AG04450 (cell line): ENCODE measurements at regions not wholly inside any gene's neighbourhood (a gene's known extent, or its start where the extent isn't known, plus 50 kb on each side); places are given as distances from the start of the nearest gene placed in this dataset.

Experiments used
- CTCF ChIA-PET: fragments of 300-600, 350-600 bp; formaldehyde crosslinking; extraction: SDS; loops from one replicate; lab custom pipeline; 2022; ENCODE audit warnings: antibody characterized with exemption, inconsistent platforms; lab: Charles Lee
- POLR2A ChIA-PET: fragments of 350-600 bp; formaldehyde crosslinking; extraction: SDS; loops from one replicate; lab custom pipeline; 2021; ENCODE audit warnings: antibody characterized with exemption, inconsistent platforms; lab: Yijun Ruan, JAX
- DNase-seq: peaks from one replicate; pipeline ENCODE4 v3.0.0-alpha.2; 2011; ENCODE audit warnings: low read depth, low spot score
- H3K27ac ChIP-seq: one replicate; pipeline ENCODE4 v1.5.1; 2012; ENCODE audit warnings: low read depth, low read length, control low read depth
- H3K27me3 ChIP-seq: one replicate; pipeline ENCODE4 v1.6.0; 2012; ENCODE audit warnings: low read length; ENCODE audit not compliant: control insufficient read depth, insufficient read depth
- H3K4me3 ChIP-seq: 2 replicates; pipeline ENCODE4 v1.5.1; 2011; ENCODE audit warnings: mild to moderate bottlenecking, low read depth, low read length, control low read depth
- H3K9me3 ChIP-seq: 2 replicates; pipeline ENCODE4 v1.5.1; 2012; ENCODE audit warnings: low read length; ENCODE audit not compliant: control insufficient read depth, insufficient read depth
- TF ChIP-seq, protein P1 (sequence below): IDR thresholded peaks from 2 replicates; pipeline ENCODE4 v1.5.1; 2011; ENCODE audit warnings: low read depth, low read length, control low read depth, inconsistent platforms

DNA sequence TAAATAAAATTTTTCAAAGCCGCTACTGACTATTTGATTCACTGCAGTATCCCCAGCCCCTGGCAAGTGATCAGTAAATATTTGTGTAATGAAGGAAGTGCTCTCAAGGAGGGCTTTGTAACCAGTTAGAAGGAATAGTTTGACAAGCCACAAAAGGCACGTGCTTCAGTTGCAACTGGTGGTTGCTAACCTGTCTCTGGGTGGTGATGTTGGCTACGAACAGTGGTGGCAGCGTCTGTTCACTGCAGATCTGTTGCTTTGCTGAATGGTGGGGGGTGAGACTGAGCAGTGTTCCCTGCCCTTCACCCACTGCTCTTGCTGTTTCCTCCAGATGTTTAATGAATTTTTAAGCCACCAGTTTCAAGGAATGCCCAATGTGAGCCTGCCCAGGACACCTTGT, 73.9 kb upstream of the SIX2 start:
- DNase-seq: no peak
- Histone ChIP-seq H3K27ac (no peak overlapping the region), H3K9me3 (no peaks in the 10 kb centered on the region), H3K4me3 (no peak overlapping the region), H3K27me3 (peaks cover 11% of the 10 kb centered on the region)
- ChIA-PET POLR2A (no interaction called here), CTCF (no interaction called here)
- TF ChIP-seq, protein P1, sequence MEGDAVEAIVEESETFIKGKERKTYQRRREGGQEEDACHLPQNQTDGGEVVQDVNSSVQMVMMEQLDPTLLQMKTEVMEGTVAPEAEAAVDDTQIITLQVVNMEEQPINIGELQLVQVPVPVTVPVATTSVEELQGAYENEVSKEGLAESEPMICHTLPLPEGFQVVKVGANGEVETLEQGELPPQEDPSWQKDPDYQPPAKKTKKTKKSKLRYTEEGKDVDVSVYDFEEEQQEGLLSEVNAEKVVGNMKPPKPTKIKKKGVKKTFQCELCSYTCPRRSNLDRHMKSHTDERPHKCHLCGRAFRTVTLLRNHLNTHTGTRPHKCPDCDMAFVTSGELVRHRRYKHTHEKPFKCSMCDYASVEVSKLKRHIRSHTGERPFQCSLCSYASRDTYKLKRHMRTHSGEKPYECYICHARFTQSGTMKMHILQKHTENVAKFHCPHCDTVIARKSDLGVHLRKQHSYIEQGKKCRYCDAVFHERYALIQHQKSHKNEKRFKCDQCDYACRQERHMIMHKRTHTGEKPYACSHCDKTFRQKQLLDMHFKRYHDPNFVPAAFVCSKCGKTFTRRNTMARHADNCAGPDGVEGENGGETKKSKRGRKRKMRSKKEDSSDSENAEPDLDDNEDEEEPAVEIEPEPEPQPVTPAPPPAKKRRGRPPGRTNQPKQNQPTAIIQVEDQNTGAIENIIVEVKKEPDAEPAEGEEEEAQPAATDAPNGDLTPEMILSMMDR: no peak

DNA sequence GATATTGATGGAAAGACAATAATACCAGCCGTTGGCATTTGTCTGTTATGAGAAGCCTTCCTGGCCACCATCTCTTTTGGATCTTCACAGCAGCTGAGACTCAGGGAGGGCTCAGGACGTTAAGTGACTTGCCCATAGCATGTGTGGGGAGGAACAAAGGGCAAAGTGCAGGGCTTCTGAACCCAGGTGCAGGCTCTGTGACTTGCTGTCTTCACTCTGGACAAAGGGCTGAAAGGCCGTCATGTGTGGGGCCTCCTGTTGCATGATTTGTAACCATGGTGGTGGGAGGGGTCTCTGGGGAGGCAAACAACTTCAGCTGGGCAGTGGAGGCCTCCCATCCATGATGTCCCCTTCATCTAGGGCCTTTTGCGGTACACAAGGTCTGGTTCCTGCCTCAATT, 65.5 kb upstream of the SIX2 start:
- Histone ChIP-seq H3K9me3 (peaks cover 3% of the 10 kb centered on the region; the same call in 1 of the 2 replicates), H3K4me3 (no peak overlapping the region), H3K27ac (no peak overlapping the region), H3K27me3 (peaks cover 28% of the 10 kb centered on the region)
- TF ChIP-seq, protein P1: no peak
- no peak for DNase-seq
- ChIA-PET POLR2A (no interaction called here), CTCF (no interaction called here)

DNA sequence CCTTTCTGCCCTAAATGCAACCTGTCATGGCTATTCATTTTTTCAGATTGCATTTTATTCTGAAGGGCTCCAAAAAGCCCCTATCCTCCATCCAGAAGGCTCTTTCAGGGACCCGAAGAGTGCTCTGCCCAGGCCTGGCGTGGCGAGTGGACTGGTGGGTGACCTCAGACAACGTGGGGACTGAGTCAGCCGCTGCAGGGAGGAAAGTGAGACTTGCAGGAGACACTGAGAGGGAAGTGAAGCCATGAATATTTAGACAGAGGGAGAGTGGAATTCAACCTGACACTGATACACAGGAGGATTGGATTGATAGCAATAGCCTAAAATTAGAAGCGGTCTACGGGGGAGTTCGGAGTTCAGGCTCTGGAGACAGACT, 63.6 kb upstream of the SIX2 start:
- Histone ChIP-seq H3K27me3 (peaks cover 40% of the 10 kb centered on the region), H3K4me3 (no peak overlapping the region), H3K9me3 (peaks cover 3% of the 10 kb centered on the region; the same call in 1 of the 2 replicates), H3K27ac (no peak overlapping the region)
- POLR2A ChIA-PET: no interaction called here
- CTCF ChIA-PET: no interaction called here
- DNase-seq: no peak
- TF ChIP-seq, protein P1: no peak

DNA sequence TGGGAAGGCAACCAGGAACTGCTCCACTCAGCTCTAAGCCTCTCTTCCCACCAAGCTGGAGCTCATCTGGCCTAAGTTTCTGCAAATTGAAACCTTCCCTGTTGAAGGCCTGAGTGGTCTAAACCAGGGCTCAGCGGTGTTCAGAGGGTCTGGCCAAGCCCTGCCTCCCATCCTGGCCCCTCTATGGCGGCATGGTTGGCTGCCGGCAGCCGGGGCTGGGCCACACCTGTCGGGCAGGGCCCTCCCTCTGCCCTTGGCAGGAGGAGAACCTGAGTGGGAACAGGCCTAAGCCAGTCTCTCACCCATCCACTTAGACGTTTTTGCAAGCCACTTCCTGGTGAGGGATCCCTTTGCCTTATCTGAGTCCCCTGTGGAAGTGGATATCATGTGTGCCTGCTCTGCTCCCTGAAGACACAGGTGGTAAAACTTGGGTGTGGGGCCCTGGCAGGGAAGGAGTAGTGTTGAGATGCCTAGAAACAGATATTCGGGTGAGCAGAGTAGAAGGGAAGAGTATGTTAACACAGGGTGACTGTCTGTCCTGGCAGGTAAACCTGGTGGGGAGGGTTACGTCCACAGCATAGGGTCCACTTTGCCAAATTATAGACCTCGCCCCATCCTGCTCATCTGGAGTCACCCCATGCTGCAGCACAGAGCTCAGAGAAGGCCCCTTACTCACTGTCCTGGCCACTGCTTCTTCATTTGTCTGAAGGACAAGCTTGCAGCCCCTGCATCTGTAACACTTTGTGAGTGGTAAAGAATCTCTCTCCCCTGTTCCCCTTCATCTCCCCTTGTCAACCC, 63.0 kb upstream of the SIX2 start:
- Histone ChIP-seq H3K27me3 (peaks cover 46% of the 10 kb centered on the region), H3K4me3 (no peak overlapping the region), H3K27ac (no peak overlapping the region), H3K9me3 (peaks cover 3% of the 10 kb centered on the region; the same call in 1 of the 2 replicates)
- TF ChIP-seq, protein P1: no peak
- ChIA-PET POLR2A (no interaction called here), CTCF (no interaction called here)
- DNase-seq: no peak

DNA sequence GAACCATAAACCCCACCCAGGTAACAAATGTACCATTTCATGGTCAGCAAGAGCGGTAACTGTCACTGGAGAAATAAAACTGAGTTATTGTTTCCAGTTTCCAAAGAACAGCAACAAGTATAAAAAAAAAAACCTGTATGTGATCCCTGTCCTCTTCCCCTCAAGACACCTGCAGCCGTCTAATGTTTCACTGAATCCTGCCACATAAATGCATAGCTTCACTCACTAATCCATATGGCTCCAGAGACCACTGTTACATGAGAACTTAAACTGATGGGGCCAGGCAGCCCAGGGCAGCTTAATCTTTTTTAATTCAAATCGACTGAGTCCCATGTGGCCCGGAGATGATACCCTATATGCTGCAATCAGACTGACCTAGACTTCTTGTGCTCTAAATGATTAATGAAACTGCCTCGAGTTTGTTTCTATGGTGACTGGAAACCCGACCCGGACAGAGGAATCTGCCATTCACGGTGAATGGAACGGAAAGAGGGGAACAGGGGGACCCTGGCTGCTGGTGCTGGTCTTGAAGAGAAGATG, 60.9 kb upstream of the SIX2 start:
- H3K27ac ChIP-seq: no peak overlapping the region

More for the DNA sequence above, 60.9 kb upstream of the SIX2 start:
- Histone ChIP-seq H3K4me3 (no peak overlapping the region), H3K27me3 (peaks cover 51% of the 10 kb centered on the region), H3K9me3 (peaks cover 3% of the 10 kb centered on the region; the same call in 1 of the 2 replicates)
- TF ChIP-seq, protein P1: no peak
- DNase-seq: no peak
- CTCF ChIA-PET: no interaction called here
- POLR2A ChIA-PET: no interaction called here
